WTC11 (cell line): ENCODE measurements at regions not wholly inside any gene's neighbourhood (a gene's known extent, or its start where the extent isn't known, plus 50 kb on each side); places are given as distances from the start of the nearest gene placed in this dataset.

Source experiments
- CBFB ChIP-seq: sonication (generic); formaldehyde crosslinking; IDR thresholded peaks from 2 replicates; pipeline ENCODE4 v1.8.1; 2022; ENCODE audit warnings: mild to moderate bottlenecking, low read depth, missing genetic modification reagents
- CTCF ChIP-seq: fragments of 200-600 bp; IDR thresholded peaks from 2 replicates; pipeline ENCODE4 v1.8.0; 2022; ENCODE audit warnings: antibody characterized with exemption
- FOXP1 ChIP-seq: sonication (generic); formaldehyde crosslinking; IDR thresholded peaks from 2 replicates; pipeline ENCODE4 v1.8.0; 2022; ENCODE audit warnings: missing genetic modification reagents, mild to moderate bottlenecking, moderate library complexity, borderline replicate concordance
- IRF2 ChIP-seq: sonication (generic); formaldehyde crosslinking; IDR thresholded peaks from 2 replicates; pipeline ENCODE4 v1.8.0; 2022; ENCODE audit warnings: low read depth, missing genetic modification reagents, borderline replicate concordance
- MAX ChIP-seq: sonication (generic); formaldehyde crosslinking; IDR thresholded peaks from 2 replicates; pipeline ENCODE4 v1.8.0; 2022; ENCODE audit warnings: mild to moderate bottlenecking, missing genetic modification reagents
- MYBL2 ChIP-seq: sonication (generic); formaldehyde crosslinking; IDR thresholded peaks from 2 replicates; pipeline ENCODE4 v1.8.1; 2023; ENCODE audit warnings: mild to moderate bottlenecking, moderate library complexity, missing genetic modification reagents
- NFYB ChIP-seq: sonication (generic); formaldehyde crosslinking; conservative IDR thresholded peaks from 2 replicates; pipeline ENCODE4 v1.8.0; 2022; ENCODE audit warnings: low read depth, missing genetic modification reagents
- PRDM15 ChIP-seq: sonication (generic); formaldehyde crosslinking; IDR thresholded peaks from 2 replicates; pipeline ENCODE4 v1.8.0; 2022; ENCODE audit warnings: missing genetic modification reagents
- SP1 ChIP-seq: sonication (generic); formaldehyde crosslinking; conservative IDR thresholded peaks from 2 replicates; pipeline ENCODE4 v1.8.1; 2022; ENCODE audit warnings: missing genetic modification reagents

- TF ChIP-seq CTCF (no peak), CBFB (CRISPR knock-in tag) (no peak), IRF2 (CRISPR knock-in tag) (no peak), NFYB (CRISPR knock-in tag) (no peak), FOXP1 (no peak), MAX (CRISPR knock-in tag) (no peak), PRDM15 (CRISPR knock-in tag) (no peak), MYBL2 (no peak), SP1 (CRISPR knock-in tag) (no peak)
Observed at GRCh38 chr12:124148481-124149273, 146.2 kb upstream of the RFLNA start.
